Smooth muscle cell (in vitro differentiated cells): ENCODE measurements at regions not wholly inside any gene's neighbourhood (a gene's known extent, or its start where the extent isn't known, plus 50 kb on each side); places are given as distances from the start of the nearest gene placed in this dataset.

Source experiments
- DNase-seq: peaks from one replicate; lab custom pipeline; 2025; ENCODE audit not compliant: unreplicated experiment; lab: John Stamatoyannopoulos, UW
- H2AFZ ChIP-seq: fragments of 200-600 bp; sonication (generic); 2 replicates; pipeline ENCODE4 v1.6.0; 2016; ENCODE audit warnings: antibody characterized with exemption, low read depth, mild to moderate bottlenecking
- H3F3A ChIP-seq: fragments of 200-600 bp; sonication (generic); 2 replicates; pipeline ENCODE4 v1.6.0; 2017; ENCODE audit warnings: antibody characterized with exemption, low read depth
- H3K27ac ChIP-seq: fragments of 200-600 bp; sonication (generic); 2 replicates; pipeline ENCODE4 v1.5.1; 2016; ENCODE audit warnings: low read depth, mild to moderate bottlenecking
- H3K27me3 ChIP-seq: fragments of 200-600 bp; sonication (generic); 2 replicates; pipeline ENCODE4 v1.6.1; 2016; ENCODE audit warnings: low read depth, mild to moderate bottlenecking
- H3K36me3 ChIP-seq: fragments of 200-600 bp; sonication (generic); 2 replicates; pipeline ENCODE4 v1.5.1; 2016; ENCODE audit warnings: low read depth
- H3K4me1 ChIP-seq: fragments of 200-600 bp; sonication (generic); 2 replicates; pipeline ENCODE4 v1.5.1; 2016; ENCODE audit warnings: low read depth
- H3K4me2 ChIP-seq: fragments of 200-600 bp; sonication (generic); 2 replicates; pipeline ENCODE4 v1.6.0; 2016; ENCODE audit warnings: mild to moderate bottlenecking
- H3K4me3 ChIP-seq: fragments of 200-600 bp; sonication (generic); 2 replicates; pipeline ENCODE4 v1.5.1; 2016; ENCODE audit warnings: mild to moderate bottlenecking
- H3K79me2 ChIP-seq: fragments of 200-600 bp; sonication (generic); 2 replicates; pipeline ENCODE4 v1.6.0; 2016; ENCODE audit warnings: low read depth, mild to moderate bottlenecking
- H3K9ac ChIP-seq: fragments of 200-600 bp; sonication (generic); 2 replicates; pipeline ENCODE4 v1.6.0; 2016; ENCODE audit warnings: low read depth
- H3K9me3 ChIP-seq: fragments of 200-600 bp; sonication (generic); replicated peaks from 2 replicates; pipeline ENCODE4 v1.5.1; 2016; ENCODE audit warnings: low read depth
- H4K20me1 ChIP-seq: fragments of 200-600 bp; sonication (generic); 2 replicates; pipeline ENCODE4 v1.6.0; 2016; ENCODE audit warnings: low read depth
- WGBS: methylation state at CpG from one replicate; pipeline ENCODE4 v1.1.7; 2016; ENCODE audit warnings: low lambda C conversion rate; 5-methylcytosine and 5-hydroxymethylcytosine counted together
- TF ChIP-seq, protein P1 (sequence below): fragments of 200-600 bp; sonication (generic); IDR thresholded peaks from 2 replicates; pipeline ENCODE4 v1.5.1; 2017; ENCODE audit warnings: borderline replicate concordance, mild to moderate bottlenecking, antibody characterized with exemption; ENCODE audit not compliant: insufficient read depth, poor library complexity, severe bottlenecking

DNA sequence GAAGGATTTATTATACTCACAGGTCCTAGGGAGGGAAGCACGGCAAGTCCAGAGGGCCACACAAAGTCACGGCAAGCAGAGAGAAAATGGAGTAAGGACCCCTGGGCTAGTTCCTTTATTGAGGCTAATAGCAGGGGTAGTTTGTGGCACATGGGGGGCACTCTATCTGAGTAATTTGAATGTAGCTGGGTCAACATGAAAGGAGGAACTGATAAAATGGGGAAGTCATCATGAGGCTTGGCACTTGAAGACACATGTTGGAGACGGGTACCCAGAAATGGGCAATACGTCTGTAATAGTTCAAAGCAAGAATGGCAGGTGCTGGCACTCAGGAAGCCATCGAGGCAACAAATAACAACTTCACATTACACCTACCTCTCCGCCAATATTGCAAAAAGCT is 1136.4 kb downstream of the MRPL39 start:
- Histone ChIP-seq H3K4me1 (no peaks in the 10 kb centered on the region), H4K20me1 (no peaks in the 10 kb centered on the region), H3K4me2 (no peak overlapping the region), H3K36me3 (no peaks in the 10 kb centered on the region), H3K27ac (no peak overlapping the region), H3K79me2 (no peaks in the 10 kb centered on the region), H3K4me3 (no peak overlapping the region), H3K27me3 (no peaks in the 10 kb centered on the region), H3K9me3 (no peaks in the 10 kb centered on the region), H2AFZ (no peak overlapping the region), H3F3A (no peaks in the 10 kb centered on the region), H3K9ac (no peak overlapping the region)
- DNase-seq = no peak
- 80% methylated on average over 6 of the region's 6 CpGs for WGBS
- TF ChIP-seq, protein P1, sequence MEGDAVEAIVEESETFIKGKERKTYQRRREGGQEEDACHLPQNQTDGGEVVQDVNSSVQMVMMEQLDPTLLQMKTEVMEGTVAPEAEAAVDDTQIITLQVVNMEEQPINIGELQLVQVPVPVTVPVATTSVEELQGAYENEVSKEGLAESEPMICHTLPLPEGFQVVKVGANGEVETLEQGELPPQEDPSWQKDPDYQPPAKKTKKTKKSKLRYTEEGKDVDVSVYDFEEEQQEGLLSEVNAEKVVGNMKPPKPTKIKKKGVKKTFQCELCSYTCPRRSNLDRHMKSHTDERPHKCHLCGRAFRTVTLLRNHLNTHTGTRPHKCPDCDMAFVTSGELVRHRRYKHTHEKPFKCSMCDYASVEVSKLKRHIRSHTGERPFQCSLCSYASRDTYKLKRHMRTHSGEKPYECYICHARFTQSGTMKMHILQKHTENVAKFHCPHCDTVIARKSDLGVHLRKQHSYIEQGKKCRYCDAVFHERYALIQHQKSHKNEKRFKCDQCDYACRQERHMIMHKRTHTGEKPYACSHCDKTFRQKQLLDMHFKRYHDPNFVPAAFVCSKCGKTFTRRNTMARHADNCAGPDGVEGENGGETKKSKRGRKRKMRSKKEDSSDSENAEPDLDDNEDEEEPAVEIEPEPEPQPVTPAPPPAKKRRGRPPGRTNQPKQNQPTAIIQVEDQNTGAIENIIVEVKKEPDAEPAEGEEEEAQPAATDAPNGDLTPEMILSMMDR = no peak

DNA sequence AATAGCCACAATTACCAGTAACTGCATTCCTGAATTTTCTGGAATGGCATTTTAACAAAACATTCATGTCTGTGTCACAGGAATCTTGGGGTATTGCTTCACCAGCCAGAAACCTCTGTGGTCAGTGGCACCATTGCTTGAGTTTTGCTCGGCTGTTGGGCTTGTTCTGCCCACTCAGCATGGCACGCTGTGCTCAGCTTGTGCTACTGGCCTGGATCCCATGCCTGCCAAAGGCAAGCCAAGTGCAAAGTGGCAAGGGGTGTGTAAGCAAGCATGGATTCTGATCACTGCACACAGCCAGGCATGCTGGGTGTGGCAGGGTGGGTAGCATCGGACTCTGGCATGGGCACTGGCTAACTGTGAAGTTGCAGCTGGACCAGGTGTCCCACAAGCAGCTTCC is 1150.9 kb downstream of the MRPL39 start:
- no peak overlapping the region for H3K27ac ChIP-seq
- no peaks in the 10 kb centered on the region for H3F3A ChIP-seq
- no peaks in the 10 kb centered on the region for H3K36me3 ChIP-seq
- H4K20me1 ChIP-seq = no peaks in the 10 kb centered on the region
- H3K9me3 ChIP-seq = no peaks in the 10 kb centered on the region
- no peaks in the 10 kb centered on the region for H3K27me3 ChIP-seq
- WGBS = 79% methylated on average over 3 of the region's 3 CpGs
- TF ChIP-seq, protein P1 = no peak
- H3K4me2 ChIP-seq = no peak overlapping the region
- no peak overlapping the region for H3K9ac ChIP-seq
- H3K4me3 ChIP-seq = no peak overlapping the region
- no peaks in the 10 kb centered on the region for H3K4me1 ChIP-seq
- H3K79me2 ChIP-seq = no peaks in the 10 kb centered on the region
- H2AFZ ChIP-seq = no peak overlapping the region
- DNase-seq = no peak

DNA sequence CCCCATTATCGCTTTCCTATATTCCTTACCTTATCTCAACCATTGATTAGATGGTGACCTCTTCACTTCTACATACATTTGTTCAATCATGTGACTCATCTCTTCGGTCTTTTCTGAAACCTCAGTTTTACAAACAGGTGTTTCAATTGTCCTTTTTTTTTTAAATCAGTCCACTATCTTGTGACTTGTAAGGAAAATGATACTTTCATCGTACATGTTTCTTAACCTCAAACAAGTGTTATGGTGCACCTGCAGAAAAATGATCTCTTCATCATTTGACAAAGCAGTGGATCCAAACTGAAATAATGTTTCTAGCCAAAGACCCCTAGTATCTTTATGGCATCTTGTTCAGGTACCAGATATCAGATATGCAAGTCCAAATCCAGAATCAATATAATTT is 1157.2 kb downstream of the MRPL39 start:
- Histone ChIP-seq H3K9me3 (no peaks in the 10 kb centered on the region), H3K36me3 (no peaks in the 10 kb centered on the region), H4K20me1 (no peaks in the 10 kb centered on the region), H3K4me1 (no peaks in the 10 kb centered on the region), H3K79me2 (no peaks in the 10 kb centered on the region), H3K4me2 (no peak overlapping the region), H3K4me3 (no peak overlapping the region), H3K27me3 (no peaks in the 10 kb centered on the region), H3K9ac (no peak overlapping the region), H3F3A (no peaks in the 10 kb centered on the region), H3K27ac (no peak overlapping the region), H2AFZ (no peak overlapping the region)
- DNase-seq = no peak
- TF ChIP-seq, protein P1 = no peak
- 82% methylated on average over 3 of the region's 3 CpGs for WGBS

DNA sequence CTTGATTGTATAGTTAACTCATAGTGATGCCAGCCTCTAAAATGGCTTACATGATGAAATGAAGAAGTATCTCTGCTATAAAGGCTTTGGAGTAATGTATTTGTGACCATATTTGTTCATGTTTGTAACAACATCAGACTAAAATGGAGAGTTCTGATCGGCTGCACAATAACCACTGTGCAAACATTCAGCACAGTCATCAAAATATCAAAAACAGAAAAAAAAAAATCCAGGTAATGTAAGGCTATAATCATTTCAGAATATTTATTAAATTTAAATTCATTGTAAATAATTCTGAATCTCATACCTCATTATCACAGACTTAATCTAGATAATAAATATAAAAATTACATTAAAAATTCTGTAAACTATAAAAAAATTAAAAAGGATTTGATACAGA is 1161.8 kb downstream of the MRPL39 start:
- TF ChIP-seq, protein P1 = no peak
- Histone ChIP-seq H3K4me2 (no peak overlapping the region), H3K9me3 (no peaks in the 10 kb centered on the region), H4K20me1 (no peaks in the 10 kb centered on the region), H3K79me2 (no peaks in the 10 kb centered on the region), H3K4me3 (no peak overlapping the region), H3K36me3 (no peaks in the 10 kb centered on the region), H3K4me1 (no peaks in the 10 kb centered on the region), H3K9ac (no peak overlapping the region), H3K27me3 (no peaks in the 10 kb centered on the region), H3K27ac (no peak overlapping the region), H2AFZ (no peak overlapping the region), H3F3A (no peaks in the 10 kb centered on the region)
- DNase-seq = no peak
- WGBS = 77% methylated on average over 1 of the region's 1 CpG
